ENCODE measurements at regions not wholly inside any gene's neighbourhood (a gene's known extent, or its start where the extent isn't known, plus 50 kb on each side); places are given as distances from the start of the nearest gene placed in this dataset.
"Not testable (repeated sequence)": the region's sequence is repeated elsewhere in the genome, so short reads cannot be mapped to it uniquely, and the experiment has no call there.

- Mint-ChIP-seq H3K27ac (no peak overlapping the region), H3K4me1 (no peaks in the 10 kb centered on the region), H3K36me3 (ENCODE audit: low read depth) (no peaks in the 10 kb centered on the region), H3K9me3 (no peaks in the 10 kb centered on the region), H3K4me3 (no peak overlapping the region), H3K27me3 (no peaks in the 10 kb centered on the region)
- CTCF ChIA-PET, result no interaction called here
- POLR2A ChIA-PET, result no interaction called here
- no peak for DNase-seq
Observed at GRCh38 chr1:90314533-90314932, 319.6 kb downstream of the ZNF326 start.

GRCh38 chr1:90313778-90314177, 318.9 kb downstream of the ZNF326 start:
- DNase-seq, result no peak
- H3K27me3 Mint-ChIP-seq, result no peaks in the 10 kb centered on the region
- H3K36me3 Mint-ChIP-seq (ENCODE audit: low read depth), result no peaks in the 10 kb centered on the region
- no peaks in the 10 kb centered on the region for H3K9me3 Mint-ChIP-seq
- no peaks in the 10 kb centered on the region for H3K4me1 Mint-ChIP-seq
- ChIA-PET POLR2A (no interaction called here), CTCF (no interaction called here)
- H3K4me3 Mint-ChIP-seq, result no peak overlapping the region
- H3K27ac Mint-ChIP-seq, result no peak overlapping the region

- no peak overlapping the region for H3K27ac Mint-ChIP-seq
- no peaks in the 10 kb centered on the region for H3K9me3 Mint-ChIP-seq
- no peaks in the 10 kb centered on the region for H3K36me3 Mint-ChIP-seq (ENCODE audit: low read depth)
- no peaks in the 10 kb centered on the region for H3K27me3 Mint-ChIP-seq
- H3K4me1 Mint-ChIP-seq, result no peaks in the 10 kb centered on the region
- ChIA-PET POLR2A (no interaction called here), CTCF (no interaction called here)
- no peak overlapping the region for H3K4me3 Mint-ChIP-seq
- no peak for DNase-seq
Observed at GRCh38 chr1:90309806-90310205, 314.9 kb downstream of the ZNF326 start.

GRCh38 chr1:90308421-90308820, 313.5 kb downstream of the ZNF326 start:
- Mint-ChIP-seq H3K36me3 (ENCODE audit: low read depth) (no peaks in the 10 kb centered on the region), H3K9me3 (no peaks in the 10 kb centered on the region), H3K4me3 (no peak overlapping the region), H3K27ac (no peak overlapping the region), H3K4me1 (no peaks in the 10 kb centered on the region), H3K27me3 (no peaks in the 10 kb centered on the region)
- ChIA-PET POLR2A (no interaction called here), CTCF (no interaction called here)
- no peak for DNase-seq

GRCh38 chr1:90305577-90305976, 310.7 kb downstream of the ZNF326 start:
- no peak overlapping the region for H3K4me3 Mint-ChIP-seq
- no peaks in the 10 kb centered on the region for H3K36me3 Mint-ChIP-seq (ENCODE audit: low read depth)
- no peaks in the 10 kb centered on the region for H3K4me1 Mint-ChIP-seq
- H3K9me3 Mint-ChIP-seq, result no peaks in the 10 kb centered on the region
- ChIA-PET CTCF (no interaction called here), POLR2A (no interaction called here)
- no peak overlapping the region for H3K27ac Mint-ChIP-seq
- no peak for DNase-seq
- H3K27me3 Mint-ChIP-seq, result no peaks in the 10 kb centered on the region

- Mint-ChIP-seq H3K36me3 (ENCODE audit: low read depth) (no peaks in the 10 kb centered on the region), H3K9me3 (no peaks in the 10 kb centered on the region), H3K27ac (no peak overlapping the region), H3K4me1 (no peaks in the 10 kb centered on the region), H3K27me3 (peaks cover 2% of the 10 kb centered on the region), H3K4me3 (no peak overlapping the region)
- ChIA-PET POLR2A (no interaction called here), CTCF (no interaction called here)
- DNase-seq, result no peak
Observed at GRCh38 chr1:90296327-90296726, 301.4 kb downstream of the ZNF326 start.

GRCh38 chr1:90295534-90295933, 300.6 kb downstream of the ZNF326 start:
- DNase-seq, result no peak
- ChIA-PET CTCF (no interaction called here), POLR2A (no interaction called here)
- peaks cover 2% of the 10 kb centered on the region for H3K27me3 Mint-ChIP-seq
- H3K4me1 Mint-ChIP-seq, result no peaks in the 10 kb centered on the region
- H3K36me3 Mint-ChIP-seq (ENCODE audit: low read depth), result no peaks in the 10 kb centered on the region
- no peak overlapping the region for H3K27ac Mint-ChIP-seq
- no peaks in the 10 kb centered on the region for H3K9me3 Mint-ChIP-seq
- no peak overlapping the region for H3K4me3 Mint-ChIP-seq

GRCh38 chr1:90291431-90292216, 296.7 kb downstream of the ZNF326 start:
- no peaks in the 10 kb centered on the region for H3K27me3 Mint-ChIP-seq
- H3K4me3 Mint-ChIP-seq, result no peak overlapping the region
- H3K4me1 Mint-ChIP-seq, result no peaks in the 10 kb centered on the region
- H3K36me3 Mint-ChIP-seq (ENCODE audit: low read depth), result no peaks in the 10 kb centered on the region
- CTCF ChIA-PET, result no interaction called here
- no peak overlapping the region for H3K27ac Mint-ChIP-seq
- DNase-seq, result no peak
- POLR2A ChIA-PET, result no interaction called here
- no peaks in the 10 kb centered on the region for H3K9me3 Mint-ChIP-seq

- Mint-ChIP-seq H3K4me3 (no peak overlapping the region), H3K36me3 (ENCODE audit: low read depth) (no peaks in the 10 kb centered on the region), H3K27me3 (no peaks in the 10 kb centered on the region), H3K27ac (no peak overlapping the region), H3K4me1 (no peaks in the 10 kb centered on the region), H3K9me3 (no peaks in the 10 kb centered on the region)
- no peak for DNase-seq
- POLR2A ChIA-PET, result no interaction called here
- CTCF ChIA-PET, result no interaction called here
Observed at GRCh38 chr1:90282811-90283210, 287.9 kb downstream of the ZNF326 start.

- DNase-seq; H3K36me3 Mint-ChIP-seq (ENCODE audit: low read depth); H3K4me3 Mint-ChIP-seq; H3K4me1 Mint-ChIP-seq; POLR2A ChIA-PET; H3K9me3 Mint-ChIP-seq; H3K27ac Mint-ChIP-seq; H3K27me3 Mint-ChIP-seq: not testable (repeated sequence)
- CTCF ChIA-PET, result interaction anchor here (1.0 kb wide), 1 partner anchor 19 kb away, joined by 3 read pairs; no protein-coding TSS in a partner anchor
Observed at GRCh38 chr1:90281886-90282285, 287.0 kb downstream of the ZNF326 start.

GRCh38 chr1:90277270-90277669, 282.4 kb downstream of the ZNF326 start:
- no peaks in the 10 kb centered on the region for H3K9me3 Mint-ChIP-seq
- ChIA-PET POLR2A (no interaction called here), CTCF (no interaction called here)
- no peak for DNase-seq
- no peaks in the 10 kb centered on the region for H3K36me3 Mint-ChIP-seq (ENCODE audit: low read depth)
- H3K4me1 Mint-ChIP-seq, result no peaks in the 10 kb centered on the region
- no peaks in the 10 kb centered on the region for H3K27me3 Mint-ChIP-seq
- H3K4me3 Mint-ChIP-seq, result no peak overlapping the region
- H3K27ac Mint-ChIP-seq, result no peak overlapping the region

- H3K27ac Mint-ChIP-seq, result no peak overlapping the region
- no peaks in the 10 kb centered on the region for H3K4me1 Mint-ChIP-seq
- ChIA-PET CTCF (no interaction called here), POLR2A (interaction anchor here (0.7 kb wide), 1 partner anchor 1091 kb away, joined by 3 read pairs; no protein-coding TSS in a partner anchor)
- H3K27me3 Mint-ChIP-seq, result no peaks in the 10 kb centered on the region
- DNase-seq, result no peak
- H3K4me3 Mint-ChIP-seq, result no peak overlapping the region
- H3K36me3 Mint-ChIP-seq (ENCODE audit: low read depth), result no peaks in the 10 kb centered on the region
- no peaks in the 10 kb centered on the region for H3K9me3 Mint-ChIP-seq
Observed at GRCh38 chr1:90274376-90274775, 279.5 kb downstream of the ZNF326 start.

- Mint-ChIP-seq H3K36me3 (ENCODE audit: low read depth) (no peaks in the 10 kb centered on the region), H3K27me3 (no peaks in the 10 kb centered on the region), H3K9me3 (no peaks in the 10 kb centered on the region), H3K4me1 (no peaks in the 10 kb centered on the region), H3K27ac (no peak overlapping the region), H3K4me3 (no peak overlapping the region)
- ChIA-PET POLR2A (interaction anchor here (0.7 kb wide), 1 partner anchor 1092 kb away, joined by 3 read pairs; no protein-coding TSS in a partner anchor), CTCF (no interaction called here)
- no peak for DNase-seq
Observed at GRCh38 chr1:90273241-90273774, 278.4 kb downstream of the ZNF326 start.

GRCh38 chr1:90262791-90263190, 267.9 kb downstream of the ZNF326 start:
- Mint-ChIP-seq H3K4me3 (no peak overlapping the region), H3K36me3 (ENCODE audit: low read depth) (no peaks in the 10 kb centered on the region), H3K4me1 (no peaks in the 10 kb centered on the region), H3K27ac (no peak overlapping the region), H3K27me3 (peaks cover 4% of the 10 kb centered on the region), H3K9me3 (no peaks in the 10 kb centered on the region)
- no peak for DNase-seq
- CTCF ChIA-PET, result interaction anchor here (1.0 kb wide), 1 partner anchor 19 kb away, joined by 3 read pairs; no protein-coding TSS in a partner anchor
- POLR2A ChIA-PET, result no interaction called here
